ENCODE measurements at regions not wholly inside any gene's neighbourhood (a gene's known extent, or its start where the extent isn't known, plus 50 kb on each side); places are given as distances from the start of the nearest gene placed in this dataset.

DNA sequence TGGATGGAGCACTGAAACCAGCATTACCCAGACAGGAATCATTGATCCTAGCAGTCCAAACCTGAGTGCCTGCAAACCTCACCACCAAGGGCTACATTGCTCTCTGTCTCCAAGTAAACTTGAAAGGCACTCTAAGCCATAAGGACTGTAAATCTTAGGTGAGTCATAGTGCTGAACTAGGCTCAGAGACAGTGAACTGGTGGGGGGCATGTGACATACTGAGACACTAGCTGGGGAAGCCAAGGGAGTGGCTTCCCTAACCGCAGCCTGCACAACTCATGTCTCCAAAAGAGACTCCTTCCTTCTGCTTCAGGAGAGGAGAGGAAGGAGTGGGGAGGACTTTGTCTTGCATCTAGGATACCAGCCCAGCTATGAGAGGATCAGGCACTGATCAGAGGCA lies 235.5 kb upstream of the ACTRT1 start:
- no peak for TF ChIP-seq POLR2A (IDR thresholded peaks at IDR 0.05)
- TF ChIP-seq, protein P1, sequence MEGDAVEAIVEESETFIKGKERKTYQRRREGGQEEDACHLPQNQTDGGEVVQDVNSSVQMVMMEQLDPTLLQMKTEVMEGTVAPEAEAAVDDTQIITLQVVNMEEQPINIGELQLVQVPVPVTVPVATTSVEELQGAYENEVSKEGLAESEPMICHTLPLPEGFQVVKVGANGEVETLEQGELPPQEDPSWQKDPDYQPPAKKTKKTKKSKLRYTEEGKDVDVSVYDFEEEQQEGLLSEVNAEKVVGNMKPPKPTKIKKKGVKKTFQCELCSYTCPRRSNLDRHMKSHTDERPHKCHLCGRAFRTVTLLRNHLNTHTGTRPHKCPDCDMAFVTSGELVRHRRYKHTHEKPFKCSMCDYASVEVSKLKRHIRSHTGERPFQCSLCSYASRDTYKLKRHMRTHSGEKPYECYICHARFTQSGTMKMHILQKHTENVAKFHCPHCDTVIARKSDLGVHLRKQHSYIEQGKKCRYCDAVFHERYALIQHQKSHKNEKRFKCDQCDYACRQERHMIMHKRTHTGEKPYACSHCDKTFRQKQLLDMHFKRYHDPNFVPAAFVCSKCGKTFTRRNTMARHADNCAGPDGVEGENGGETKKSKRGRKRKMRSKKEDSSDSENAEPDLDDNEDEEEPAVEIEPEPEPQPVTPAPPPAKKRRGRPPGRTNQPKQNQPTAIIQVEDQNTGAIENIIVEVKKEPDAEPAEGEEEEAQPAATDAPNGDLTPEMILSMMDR (IDR thresholded peaks at IDR 0.05): no peak
- no peak overlapping the region for H3K4me3 ChIP-seq

DNA sequence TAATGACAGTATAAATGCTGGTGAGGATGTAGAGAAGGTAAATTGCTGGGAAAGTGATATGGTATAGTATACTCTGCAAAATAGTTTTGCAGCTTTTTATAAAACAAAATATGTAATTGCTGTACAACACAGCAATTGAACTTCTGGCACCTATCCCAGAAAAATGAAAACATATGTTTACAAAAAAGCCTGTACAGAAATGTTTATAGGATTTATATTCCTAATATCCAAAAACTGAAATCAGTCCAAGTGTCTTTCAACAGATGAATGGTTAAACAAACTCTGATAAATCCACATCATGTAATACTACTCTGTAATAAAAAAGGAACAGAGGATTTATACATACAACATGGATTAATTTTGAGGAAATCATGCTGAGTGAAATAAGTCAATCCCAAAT lies 198.4 kb upstream of the ACTRT1 start:
- Histone ChIP-seq H3K27ac (no peak overlapping the region), H3K36me3 (no peaks in the 10 kb centered on the region), H3K4me1 (no peaks in the 10 kb centered on the region)

More for the DNA sequence above, 235.5 kb upstream of the ACTRT1 start:
- H3K27me3 ChIP-seq: no peaks in the 10 kb centered on the region
- H3K36me3 ChIP-seq: no peaks in the 10 kb centered on the region
- no peaks in the 10 kb centered on the region for H3K9me3 ChIP-seq
- no peaks in the 10 kb centered on the region for H3K4me1 ChIP-seq
- no peak overlapping the region for H3K27ac ChIP-seq
- no peak for DNase-seq

DNA sequence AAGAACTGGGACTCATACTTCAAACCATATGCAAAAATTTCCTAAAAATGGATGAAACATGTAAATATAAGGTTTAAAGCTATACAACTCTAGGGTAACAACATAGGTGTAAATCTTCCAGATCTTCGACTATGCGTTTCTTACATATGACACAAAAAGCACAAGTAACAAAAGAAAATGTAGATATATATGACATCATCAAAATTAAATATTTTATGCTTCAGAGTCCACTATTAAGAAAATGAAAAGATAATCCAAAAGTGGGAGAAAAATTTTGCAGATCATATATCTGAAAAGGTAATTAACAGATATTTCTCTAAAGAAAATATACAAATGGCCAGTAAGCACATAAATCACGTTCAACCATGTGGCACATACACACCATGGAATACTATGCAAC lies 164.2 kb upstream of the ACTRT1 start:
- DNase-seq: no peak
- no peaks in the 10 kb centered on the region for H3K27me3 ChIP-seq
- H3K4me3 ChIP-seq: no peak overlapping the region
- TF ChIP-seq, protein P1 (IDR thresholded peaks at IDR 0.05): no peak
- no peak for TF ChIP-seq POLR2A (IDR thresholded peaks at IDR 0.05)
- no peaks in the 10 kb centered on the region for H3K9me3 ChIP-seq
- H3K4me1 ChIP-seq: no peaks in the 10 kb centered on the region
- no peak overlapping the region for H3K27ac ChIP-seq
- no peaks in the 10 kb centered on the region for H3K36me3 ChIP-seq

More for the DNA sequence above, 198.4 kb upstream of the ACTRT1 start:
- Histone ChIP-seq H3K4me3 (no peak overlapping the region), H3K27me3 (no peaks in the 10 kb centered on the region), H3K9me3 (no peaks in the 10 kb centered on the region)
- no peak for TF ChIP-seq POLR2A (IDR thresholded peaks at IDR 0.05)
- TF ChIP-seq, protein P1 (IDR thresholded peaks at IDR 0.05): no peak
- DNase-seq: no peak

DNA sequence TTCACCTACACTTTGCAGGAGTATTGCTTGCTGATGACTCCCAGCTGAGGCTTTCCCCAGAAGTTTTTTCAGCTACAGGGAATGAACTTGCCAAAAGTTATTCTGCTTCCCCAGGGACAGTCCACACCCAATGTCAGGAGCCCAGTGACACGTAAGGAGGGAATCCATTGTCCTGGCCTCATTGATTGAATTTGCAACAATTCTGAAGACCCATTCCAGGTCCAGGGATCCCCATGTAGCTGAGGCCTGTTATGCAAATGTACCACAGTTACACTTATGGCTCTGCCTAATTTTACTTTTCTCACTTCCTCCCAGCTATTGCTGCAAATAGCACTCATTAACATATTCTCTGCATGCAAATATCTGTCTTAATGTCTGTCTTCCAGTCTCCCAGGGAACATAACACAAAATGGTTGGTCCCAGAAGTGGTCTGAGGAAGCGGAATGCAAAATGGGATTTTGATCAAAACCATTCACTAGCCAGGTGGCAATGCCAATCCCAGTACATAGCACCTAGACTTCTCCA lies 113.7 kb upstream of the ACTRT1 start:
- Histone ChIP-seq H3K4me3 (no peak overlapping the region), H3K9me3 (no peaks in the 10 kb centered on the region), H3K27me3 (no peaks in the 10 kb centered on the region), H3K4me1 (no peaks in the 10 kb centered on the region), H3K36me3 (no peaks in the 10 kb centered on the region), H3K27ac (no peak overlapping the region)
- no peak for DNase-seq
- TF ChIP-seq, protein P1 (IDR thresholded peaks at IDR 0.05): no peak
- TF ChIP-seq POLR2A (IDR thresholded peaks at IDR 0.05): no peak

GRCh38 chrX:128156204-128156603 lies 104.0 kb upstream of the ACTRT1 start:
- H3K36me3 ChIP-seq: no peaks in the 10 kb centered on the region
- H3K4me3 ChIP-seq: no peak overlapping the region
- no peaks in the 10 kb centered on the region for H3K4me1 ChIP-seq
- no peak for DNase-seq
- H3K9me3 ChIP-seq: no peaks in the 10 kb centered on the region
- TF ChIP-seq, protein P1 (IDR thresholded peaks at IDR 0.05): no peak
- TF ChIP-seq POLR2A (IDR thresholded peaks at IDR 0.05): no peak
- no peak overlapping the region for H3K27ac ChIP-seq
- H3K27me3 ChIP-seq: no peaks in the 10 kb centered on the region

DNA sequence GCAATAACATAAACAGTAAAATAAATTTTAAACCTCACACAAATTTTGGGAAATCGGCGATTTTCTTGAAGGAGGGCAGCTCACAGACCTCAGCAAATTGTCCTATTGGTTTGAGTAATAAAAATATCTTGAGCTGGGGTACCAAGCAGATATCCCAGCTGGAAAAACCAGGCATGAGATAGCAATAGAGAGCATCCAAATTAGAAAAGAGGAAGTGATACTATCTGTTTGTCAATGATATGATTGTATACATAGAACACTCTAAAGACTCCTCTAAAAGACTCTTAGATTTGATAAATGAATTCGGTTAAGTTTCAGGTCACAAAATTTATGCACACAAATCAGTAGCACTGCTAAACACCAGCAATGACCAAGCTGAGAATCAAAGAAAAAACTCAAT lies 90.5 kb upstream of the ACTRT1 start:
- Histone ChIP-seq H3K4me1 (no peaks in the 10 kb centered on the region), H3K27ac (no peak overlapping the region), H3K9me3 (no peaks in the 10 kb centered on the region), H3K4me3 (no peak overlapping the region), H3K27me3 (no peaks in the 10 kb centered on the region), H3K36me3 (no peaks in the 10 kb centered on the region)
- DNase-seq: no peak
- TF ChIP-seq POLR2A (IDR thresholded peaks at IDR 0.05): no peak
- TF ChIP-seq, protein P1 (IDR thresholded peaks at IDR 0.05): no peak

Measured in Peyer's patch (tissue), 4 donors.